ENCODE measurements at regions not wholly inside any gene's neighbourhood (a gene's known extent, or its start where the extent isn't known, plus 50 kb on each side); places are given as distances from the start of the nearest gene placed in this dataset.

- TF ChIP-seq, protein P1, sequence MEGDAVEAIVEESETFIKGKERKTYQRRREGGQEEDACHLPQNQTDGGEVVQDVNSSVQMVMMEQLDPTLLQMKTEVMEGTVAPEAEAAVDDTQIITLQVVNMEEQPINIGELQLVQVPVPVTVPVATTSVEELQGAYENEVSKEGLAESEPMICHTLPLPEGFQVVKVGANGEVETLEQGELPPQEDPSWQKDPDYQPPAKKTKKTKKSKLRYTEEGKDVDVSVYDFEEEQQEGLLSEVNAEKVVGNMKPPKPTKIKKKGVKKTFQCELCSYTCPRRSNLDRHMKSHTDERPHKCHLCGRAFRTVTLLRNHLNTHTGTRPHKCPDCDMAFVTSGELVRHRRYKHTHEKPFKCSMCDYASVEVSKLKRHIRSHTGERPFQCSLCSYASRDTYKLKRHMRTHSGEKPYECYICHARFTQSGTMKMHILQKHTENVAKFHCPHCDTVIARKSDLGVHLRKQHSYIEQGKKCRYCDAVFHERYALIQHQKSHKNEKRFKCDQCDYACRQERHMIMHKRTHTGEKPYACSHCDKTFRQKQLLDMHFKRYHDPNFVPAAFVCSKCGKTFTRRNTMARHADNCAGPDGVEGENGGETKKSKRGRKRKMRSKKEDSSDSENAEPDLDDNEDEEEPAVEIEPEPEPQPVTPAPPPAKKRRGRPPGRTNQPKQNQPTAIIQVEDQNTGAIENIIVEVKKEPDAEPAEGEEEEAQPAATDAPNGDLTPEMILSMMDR (IDR thresholded peaks at IDR 0.05; ENCODE audit: low read length): no peak
- no peak for TF ChIP-seq EZH2 (optimal IDR thresholded peaks at IDR 0.05; ENCODE audit: low read depth, low read length)
Observed at GRCh38 chr4:176587920-176588319, 204.8 kb downstream of the VEGFC start.
